LNCaP clone FGC (cell line): ENCODE measurements at regions not wholly inside any gene's neighbourhood (a gene's known extent, or its start where the extent isn't known, plus 50 kb on each side); places are given as distances from the start of the nearest gene placed in this dataset.

ENCODE experiments used
- DNase-seq: peaks from one replicate; pipeline ENCODE4 v3.0.0-alpha.2; 2011; ENCODE audit warnings: low read depth
- H3K4me3 ChIP-seq: 2 replicates; pipeline ENCODE4 v1.5.1; 2011; ENCODE audit warnings: mild to moderate bottlenecking, low read depth, low read length, control low read depth
- TF ChIP-seq, protein P1 (sequence below): IDR thresholded peaks from 2 replicates; pipeline ENCODE4 v1.5.1; 2012; ENCODE audit warnings: mild to moderate bottlenecking; ENCODE audit not compliant: control insufficient read depth, insufficient read depth; ENCODE audit errors: extremely low read depth

DNA sequence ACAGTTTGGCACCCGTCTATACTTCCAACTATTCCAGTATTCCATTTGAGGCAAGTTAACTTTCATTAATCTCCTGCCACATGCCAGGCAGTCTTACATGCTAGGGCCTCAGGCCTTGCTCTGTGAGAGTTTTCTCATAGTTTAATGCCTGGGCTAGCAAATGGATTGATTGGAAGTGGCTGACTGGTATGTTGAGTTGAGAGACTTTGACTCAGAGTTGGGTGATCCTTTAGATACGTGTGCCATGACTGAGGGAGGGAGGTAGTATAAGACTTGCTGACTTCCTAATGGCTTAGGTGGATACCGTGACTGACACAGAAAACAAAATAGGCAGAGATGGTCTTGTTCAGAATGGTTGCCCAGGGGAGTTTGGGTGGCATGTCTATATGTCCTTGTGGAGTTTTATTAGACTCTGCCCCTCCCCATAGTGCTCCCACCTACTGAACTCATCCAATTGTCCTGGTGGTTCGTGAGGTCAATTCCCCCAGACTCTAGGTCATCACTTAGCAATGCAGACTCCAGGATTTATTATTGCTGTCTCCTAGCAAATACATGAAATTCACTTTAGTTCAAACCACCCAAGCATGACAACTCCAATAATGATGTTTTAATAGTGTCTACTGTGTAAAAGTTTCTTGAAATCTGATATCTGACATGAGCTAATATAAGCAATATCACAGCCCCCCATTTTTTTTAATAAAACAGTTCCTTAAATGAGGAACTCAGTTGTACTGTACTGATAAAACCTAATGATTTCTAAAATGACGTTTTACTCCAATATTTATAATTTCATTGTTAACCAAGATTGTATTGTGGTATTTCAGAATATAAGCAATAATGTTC, 413.9 kb upstream of the MDFIC2 start:
- no peak for DNase-seq
- TF ChIP-seq, protein P1, sequence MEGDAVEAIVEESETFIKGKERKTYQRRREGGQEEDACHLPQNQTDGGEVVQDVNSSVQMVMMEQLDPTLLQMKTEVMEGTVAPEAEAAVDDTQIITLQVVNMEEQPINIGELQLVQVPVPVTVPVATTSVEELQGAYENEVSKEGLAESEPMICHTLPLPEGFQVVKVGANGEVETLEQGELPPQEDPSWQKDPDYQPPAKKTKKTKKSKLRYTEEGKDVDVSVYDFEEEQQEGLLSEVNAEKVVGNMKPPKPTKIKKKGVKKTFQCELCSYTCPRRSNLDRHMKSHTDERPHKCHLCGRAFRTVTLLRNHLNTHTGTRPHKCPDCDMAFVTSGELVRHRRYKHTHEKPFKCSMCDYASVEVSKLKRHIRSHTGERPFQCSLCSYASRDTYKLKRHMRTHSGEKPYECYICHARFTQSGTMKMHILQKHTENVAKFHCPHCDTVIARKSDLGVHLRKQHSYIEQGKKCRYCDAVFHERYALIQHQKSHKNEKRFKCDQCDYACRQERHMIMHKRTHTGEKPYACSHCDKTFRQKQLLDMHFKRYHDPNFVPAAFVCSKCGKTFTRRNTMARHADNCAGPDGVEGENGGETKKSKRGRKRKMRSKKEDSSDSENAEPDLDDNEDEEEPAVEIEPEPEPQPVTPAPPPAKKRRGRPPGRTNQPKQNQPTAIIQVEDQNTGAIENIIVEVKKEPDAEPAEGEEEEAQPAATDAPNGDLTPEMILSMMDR, result no peak
- H3K4me3 ChIP-seq, result no peak overlapping the region

DNA sequence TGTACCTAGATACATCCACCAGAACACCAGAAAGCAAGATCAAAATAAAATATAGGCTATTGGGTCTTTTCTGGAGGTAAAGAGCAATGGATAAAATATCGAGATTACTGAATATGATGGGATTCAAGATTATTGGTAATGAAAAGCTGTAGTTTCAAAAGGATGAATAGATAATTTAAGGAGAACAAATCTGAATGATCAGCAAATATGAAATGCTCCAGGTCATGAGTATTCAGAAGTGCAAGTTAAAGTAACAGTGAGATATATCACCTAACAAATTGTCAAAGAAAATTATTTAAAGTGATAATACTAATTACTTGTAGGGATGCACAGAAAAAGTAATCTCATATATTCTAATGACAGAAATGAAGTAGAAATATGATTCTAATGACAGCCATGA, 409.6 kb upstream of the MDFIC2 start:
- TF ChIP-seq, protein P1, result no peak
- no peak overlapping the region for H3K4me3 ChIP-seq
- no peak for DNase-seq

DNA sequence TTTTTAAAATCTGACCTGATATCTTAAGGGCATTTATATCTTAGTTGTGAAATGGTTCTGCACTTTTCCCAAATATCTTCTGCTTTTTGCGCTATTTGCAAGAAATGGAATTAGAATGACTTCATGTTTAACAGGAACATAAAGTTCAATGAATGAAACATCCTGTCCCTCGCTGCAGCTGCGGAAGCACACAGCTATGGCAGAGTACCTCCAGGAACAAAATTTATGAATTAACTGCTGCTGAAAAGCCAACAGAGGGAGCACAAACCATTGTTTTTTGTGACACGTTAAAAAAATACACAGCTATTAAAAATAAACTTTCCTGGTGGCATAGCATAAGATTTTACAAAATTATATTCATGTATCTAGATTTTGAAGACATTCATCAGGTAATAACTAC, 404.4 kb upstream of the MDFIC2 start:
- TF ChIP-seq, protein P1, result peak; percentile 67
- no peak for DNase-seq
- no peak overlapping the region for H3K4me3 ChIP-seq

DNA sequence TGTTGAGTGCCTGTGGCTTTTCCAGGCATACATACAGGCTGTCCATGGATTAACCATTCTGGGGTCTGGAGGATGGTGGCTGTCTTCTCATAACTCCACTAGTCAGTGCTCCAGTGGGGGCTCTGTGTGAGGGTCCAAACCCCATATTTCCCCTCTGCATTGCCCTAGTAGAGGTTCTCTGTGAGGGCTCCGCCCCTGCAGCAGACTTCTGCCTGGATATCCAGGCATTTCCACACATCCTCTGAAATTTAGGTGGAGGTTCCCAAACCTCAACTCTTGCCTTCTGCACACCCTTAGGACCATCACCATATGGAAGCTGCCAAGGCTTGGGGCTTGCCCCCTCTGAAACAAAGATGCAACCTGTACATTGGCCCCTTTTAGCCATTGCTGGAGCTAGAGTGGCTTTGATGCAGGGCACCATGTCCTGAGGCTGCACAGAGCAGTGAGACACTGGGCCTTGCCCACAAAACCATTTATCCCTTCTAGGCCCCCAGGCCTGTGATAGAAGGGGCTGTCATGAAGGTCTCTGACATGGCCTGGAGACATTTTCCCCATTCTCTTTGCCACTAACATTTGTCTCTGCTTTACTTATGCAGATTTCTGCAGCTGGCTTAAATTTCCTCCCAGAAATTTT, 400.1 kb upstream of the MDFIC2 start:
- H3K4me3 ChIP-seq, result no peak overlapping the region
- DNase-seq, result no peak
- TF ChIP-seq, protein P1, result no peak

DNA sequence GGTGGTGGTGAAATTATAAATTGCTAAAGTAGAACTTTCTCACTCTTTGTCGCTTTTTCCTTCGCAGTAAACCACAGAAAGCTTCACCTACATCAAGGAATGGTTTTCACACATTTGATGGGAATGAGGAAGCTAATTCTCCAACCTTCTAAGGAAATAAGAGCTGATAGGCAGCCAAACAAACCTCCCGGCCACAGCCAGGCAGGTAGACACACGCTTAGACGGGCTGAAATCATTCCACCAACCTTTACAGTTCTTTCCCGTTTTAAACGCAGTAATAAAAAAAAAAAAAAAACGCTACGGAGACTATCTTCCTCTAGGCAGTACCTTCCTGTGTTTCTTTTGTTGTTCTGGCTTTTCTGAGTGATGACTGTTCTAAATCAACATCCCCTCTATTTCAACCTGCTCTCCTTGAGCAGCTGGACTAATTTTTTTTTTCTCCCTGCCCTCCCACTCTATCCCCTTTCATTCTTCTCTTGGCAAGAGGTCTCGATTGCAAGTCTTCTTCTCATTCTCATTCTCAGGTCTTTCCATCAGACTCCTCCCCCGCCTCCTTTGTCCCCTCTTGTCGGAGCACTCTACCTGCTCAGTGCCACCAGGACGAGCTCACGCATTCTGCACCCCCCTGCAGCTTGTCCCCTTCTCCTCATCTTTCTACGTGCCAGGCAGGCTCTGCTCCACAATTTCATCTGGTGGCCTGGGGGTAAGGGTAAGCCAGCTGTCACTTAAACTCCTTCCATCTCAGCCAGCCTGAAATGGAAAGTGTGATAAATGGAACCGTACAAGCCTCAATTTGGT, 391.1 kb upstream of the MDFIC2 start:
- no peak for DNase-seq
- TF ChIP-seq, protein P1, result no peak
- no peak overlapping the region for H3K4me3 ChIP-seq

DNA sequence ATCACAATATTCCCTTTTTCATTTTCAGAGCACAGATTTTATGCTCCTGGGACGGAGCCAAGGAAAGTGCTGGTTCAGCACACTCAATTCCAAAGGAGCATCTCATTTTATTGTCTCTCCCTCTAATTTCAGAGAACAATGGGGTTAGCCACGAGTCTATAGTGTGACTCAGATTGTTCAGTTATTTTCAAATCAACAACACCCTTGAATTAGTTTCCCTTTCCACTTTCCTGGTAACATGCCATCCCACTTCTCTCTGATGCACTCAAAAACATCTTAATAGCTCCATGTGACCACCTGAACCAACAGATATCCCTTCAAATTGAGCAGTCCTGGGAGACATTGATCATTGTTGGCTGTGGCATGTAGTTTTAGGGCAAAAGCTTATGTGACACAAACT, 389.7 kb upstream of the MDFIC2 start:
- no peak overlapping the region for H3K4me3 ChIP-seq
- TF ChIP-seq, protein P1, result no peak
- no peak for DNase-seq
